GM12891 (cell line): ENCODE measurements at regions not wholly inside any gene's neighbourhood (a gene's known extent, or its start where the extent isn't known, plus 50 kb on each side); places are given as distances from the start of the nearest gene placed in this dataset.

ENCODE experiments used
- PAX5 ChIP-seq: IDR thresholded peaks from 2 replicates; pipeline ENCODE4 v1.6.1; 2011; ENCODE audit warnings: low read length, moderate library complexity, mild to moderate bottlenecking; ENCODE audit not compliant: insufficient read depth, severe bottlenecking
- POLR2A ChIP-seq: IDR thresholded peaks from 2 replicates; pipeline ENCODE4 v1.6.1; 2011; ENCODE audit warnings: low read depth, low read length, control low read depth
- POLR2AphosphoS5 ChIP-seq: IDR thresholded peaks from 2 replicates; pipeline ENCODE4 v1.6.1; 2011; ENCODE audit warnings: low read depth, low read length, control low read depth
- SPI1 ChIP-seq: IDR thresholded peaks from 2 replicates; pipeline ENCODE4 v1.6.1; 2011; ENCODE audit warnings: low read depth, low read length, control low read depth
- TAF1 ChIP-seq: IDR thresholded peaks from 2 replicates; pipeline ENCODE4 v1.6.1; 2011; ENCODE audit warnings: low read depth, low read length, control low read depth

GRCh38 chr4:180598281-180598680 is 1644.9 kb upstream of the TENM3 start:
- TF ChIP-seq POLR2A (no peak), PAX5 (no peak), TAF1 (no peak), POLR2AphosphoS5 (no peak), SPI1 (no peak)
